Forelimb muscle (tissue), 1 donor: ENCODE measurements at regions not wholly inside any gene's neighbourhood (a gene's known extent, or its start where the extent isn't known, plus 50 kb on each side); places are given as distances from the start of the nearest gene placed in this dataset.
"Not testable (repeated sequence)": the region's sequence is repeated elsewhere in the genome, so short reads cannot be mapped to it uniquely, and the experiment has no call there.

Source experiments
- DNase-seq: peaks from one replicate; pipeline ENCODE4 v3.0.0-alpha.2; 2013; ENCODE audit warnings: low read depth

GRCh38 chr21:39083377-39084008, 99.8 kb downstream of the PSMG1 start:
- no peak for DNase-seq

- DNase-seq, result no peak
These were observed 100.4 kb downstream of the PSMG1 start for GRCh38 chr21:39082656-39083376.

- no peak for DNase-seq
These were observed 102.9 kb downstream of the PSMG1 start for GRCh38 chr21:39080366-39080765.

GRCh38 chr21:39079617-39080016, 103.6 kb downstream of the PSMG1 start:
- DNase-seq, result no peak

- DNase-seq, result no peak
These were observed 104.8 kb downstream of the PSMG1 start for GRCh38 chr21:39078322-39079065.

- no peak for DNase-seq
These were observed 105.4 kb downstream of the PSMG1 start for GRCh38 chr21:39077876-39078275.

GRCh38 chr21:39074508-39074907, 108.7 kb downstream of the PSMG1 start:
- no peak for DNase-seq

GRCh38 chr21:39073717-39074116, 109.5 kb downstream of the PSMG1 start:
- no peak for DNase-seq

GRCh38 chr21:39073063-39073462, 110.2 kb downstream of the PSMG1 start:
- no peak for DNase-seq

- DNase-seq, result no peak
These were observed 110.8 kb downstream of the PSMG1 start for GRCh38 chr21:39072468-39072867.

GRCh38 chr21:39071623-39072214, 111.5 kb downstream of the PSMG1 start:
- no peak for DNase-seq

- DNase-seq, result not testable (repeated sequence)
These were observed 113.4 kb downstream of the PSMG1 start for GRCh38 chr21:39069856-39070255.

GRCh38 chr21:39066829-39067780, 116.1 kb downstream of the PSMG1 start:
- DNase-seq, result no peak

- no peak for DNase-seq
These were observed 117.3 kb downstream of the PSMG1 start for GRCh38 chr21:39065917-39066316.

- no peak for DNase-seq
These were observed 118.8 kb downstream of the PSMG1 start for GRCh38 chr21:39064325-39065012.

GRCh38 chr21:39063517-39063916, 119.7 kb downstream of the PSMG1 start:
- no peak for DNase-seq

GRCh38 chr21:39062196-39062595, 121.1 kb downstream of the PSMG1 start:
- no peak for DNase-seq

GRCh38 chr21:39061766-39062165, 121.5 kb downstream of the PSMG1 start:
- DNase-seq, result no peak

- DNase-seq, result no peak
These were observed 122.7 kb downstream of the PSMG1 start for GRCh38 chr21:39060485-39061083.

- no peak for DNase-seq
These were observed 126.1 kb downstream of the PSMG1 start for GRCh38 chr21:39057121-39057520.
